KMS-11 (cell line): ENCODE measurements at regions not wholly inside any gene's neighbourhood (a gene's known extent, or its start where the extent isn't known, plus 50 kb on each side); places are given as distances from the start of the nearest gene placed in this dataset.

Experiments
- H2AFZ ChIP-seq: fragments of 200-600 bp; sonication (generic); 2 replicates; pipeline ENCODE4 v1.6.1; 2016; ENCODE audit warnings: antibody characterized with exemption, mixed run types, low read depth
- H3K27ac ChIP-seq: fragments of 200-600 bp; sonication (generic); 2 replicates; pipeline ENCODE4 v1.6.1; 2016; ENCODE audit warnings: mild to moderate bottlenecking, mixed run types
- H3K27me3 ChIP-seq: fragments of 200-600 bp; sonication (generic); 2 replicates; pipeline ENCODE4 v1.6.1; 2017; ENCODE audit warnings: mild to moderate bottlenecking, low read depth, mixed run types, moderate library complexity; ENCODE audit not compliant: insufficient read depth
- H3K36me3 ChIP-seq: fragments of 200-600 bp; sonication (generic); 2 replicates; pipeline ENCODE4 v1.6.1; 2017; ENCODE audit warnings: mild to moderate bottlenecking, mixed run types; ENCODE audit not compliant: insufficient read depth
- H3K4me1 ChIP-seq: fragments of 200-600 bp; sonication (generic); 2 replicates; pipeline ENCODE4 v1.6.1; 2016; ENCODE audit warnings: mild to moderate bottlenecking, low read depth, mixed run types; ENCODE audit not compliant: poor library complexity, severe bottlenecking
- H3K4me2 ChIP-seq: fragments of 200-600 bp; sonication (generic); 2 replicates; pipeline ENCODE4 v1.7.0; 2016; ENCODE audit warnings: mild to moderate bottlenecking, mixed run types
- H3K4me3 ChIP-seq: fragments of 200-600 bp; sonication (generic); IDR thresholded peaks from 2 replicates; pipeline ENCODE4 v1.6.1; 2017; ENCODE audit warnings: low read depth, low read length, mixed read lengths; ENCODE audit not compliant: insufficient read depth
- H3K79me2 ChIP-seq: fragments of 200-600 bp; sonication (generic); 2 replicates; pipeline ENCODE4 v1.6.1; 2016; ENCODE audit warnings: low read depth, mixed run types; ENCODE audit not compliant: insufficient read depth
- H3K9ac ChIP-seq: fragments of 200-600 bp; sonication (generic); 2 replicates; pipeline ENCODE4 v1.6.1; 2016; ENCODE audit warnings: mild to moderate bottlenecking, mixed run types
- H4K20me1 ChIP-seq: fragments of 200-600 bp; sonication (generic); 2 replicates; pipeline ENCODE4 v1.6.1; 2016; ENCODE audit warnings: mild to moderate bottlenecking, mixed run types; ENCODE audit not compliant: insufficient read depth
- CTCF ChIP-seq: fragments of 200-600 bp; sonication (generic); conservative IDR thresholded peaks from 2 replicates; pipeline ENCODE4 v1.6.1; 2017; ENCODE audit warnings: low read depth, mild to moderate bottlenecking, antibody characterized with exemption, low read length, moderate library complexity, mixed read lengths

- H3K36me3 ChIP-seq = no peaks in the 10 kb centered on the region
- H2AFZ ChIP-seq = no peak overlapping the region
- no peak overlapping the region for H3K9ac ChIP-seq
- no peak overlapping the region for H3K4me2 ChIP-seq
- H3K4me3 ChIP-seq = no peak overlapping the region
- no peaks in the 10 kb centered on the region for H4K20me1 ChIP-seq
- H3K79me2 ChIP-seq = no peaks in the 10 kb centered on the region
- H3K27ac ChIP-seq = no peak overlapping the region
- TF ChIP-seq CTCF = no peak
- H3K27me3 ChIP-seq = no peaks in the 10 kb centered on the region
- no peaks in the 10 kb centered on the region for H3K4me1 ChIP-seq
Observed at GRCh38 chr6:139436957-139437348, 62.5 kb upstream of the CITED2 start.

GRCh38 chr6:139436200-139436956 lies 61.9 kb upstream of the CITED2 start:
- no peak overlapping the region for H3K9ac ChIP-seq
- no peaks in the 10 kb centered on the region for H3K79me2 ChIP-seq
- no peak overlapping the region for H2AFZ ChIP-seq
- H4K20me1 ChIP-seq = no peaks in the 10 kb centered on the region
- no peaks in the 10 kb centered on the region for H3K27me3 ChIP-seq
- no peak overlapping the region for H3K4me3 ChIP-seq
- no peaks in the 10 kb centered on the region for H3K4me1 ChIP-seq
- no peaks in the 10 kb centered on the region for H3K36me3 ChIP-seq
- no peak overlapping the region for H3K27ac ChIP-seq
- TF ChIP-seq CTCF = no peak
- H3K4me2 ChIP-seq = no peak overlapping the region

GRCh38 chr6:139433631-139434419 lies 59.4 kb upstream of the CITED2 start:
- Histone ChIP-seq H3K4me1 (no peaks in the 10 kb centered on the region), H3K36me3 (no peaks in the 10 kb centered on the region), H3K4me3 (no peak overlapping the region), H3K79me2 (no peaks in the 10 kb centered on the region), H4K20me1 (no peaks in the 10 kb centered on the region), H3K27ac (no peak overlapping the region), H3K9ac (no peak overlapping the region), H2AFZ (no peak overlapping the region), H3K27me3 (no peaks in the 10 kb centered on the region), H3K4me2 (no peak overlapping the region)
- TF ChIP-seq CTCF = no peak

- H2AFZ ChIP-seq = no peak overlapping the region
- H3K27ac ChIP-seq = no peak overlapping the region
- H4K20me1 ChIP-seq = no peaks in the 10 kb centered on the region
- H3K4me3 ChIP-seq = no peak overlapping the region
- H3K4me2 ChIP-seq = no peak overlapping the region
- no peaks in the 10 kb centered on the region for H3K36me3 ChIP-seq
- H3K27me3 ChIP-seq = no peaks in the 10 kb centered on the region
- H3K79me2 ChIP-seq = no peaks in the 10 kb centered on the region
- H3K4me1 ChIP-seq = no peaks in the 10 kb centered on the region
- H3K9ac ChIP-seq = no peak overlapping the region
- TF ChIP-seq CTCF = no peak
Observed at GRCh38 chr6:139431602-139431956, 57.1 kb upstream of the CITED2 start.
